Effector memory CD4-positive, alpha-beta T cell (primary cell): ENCODE measurements at regions not wholly inside any gene's neighbourhood (a gene's known extent, or its start where the extent isn't known, plus 50 kb on each side); places are given as distances from the start of the nearest gene placed in this dataset.

Experiments used
- DNase-seq, 3 donors: peaks; one replicate each; pipeline ENCODE4 v3.0.0-alpha.2; 2020
- H3K27ac ChIP-seq: 2 replicates; pipeline ENCODE4 v1.7.0; 2013; ENCODE audit warnings: mild to moderate bottlenecking, low read length, moderate library complexity; ENCODE audit not compliant: insufficient read depth, poor library complexity, severe bottlenecking
- H3K27me3 ChIP-seq: replicated peaks from 2 replicates; pipeline ENCODE4 v1.7.0; 2013; ENCODE audit warnings: mild to moderate bottlenecking, low read length; ENCODE audit not compliant: insufficient read depth, control insufficient read depth, poor library complexity, severe bottlenecking
- H3K36me3 ChIP-seq: 2 replicates; pipeline ENCODE4 v1.7.0; 2013; ENCODE audit warnings: mild to moderate bottlenecking, low read length, moderate library complexity; ENCODE audit not compliant: control insufficient read depth, insufficient read depth
- H3K4me1 ChIP-seq: 2 replicates; pipeline ENCODE4 v1.7.0; 2013; ENCODE audit warnings: low read length, mild to moderate bottlenecking; ENCODE audit not compliant: control insufficient read depth, insufficient read depth, poor library complexity, severe bottlenecking
- H3K4me3 ChIP-seq: 2 replicates; pipeline ENCODE4 v1.7.0; 2013; ENCODE audit warnings: low read length, low read depth, mild to moderate bottlenecking; ENCODE audit not compliant: insufficient read depth, poor library complexity, severe bottlenecking
- H3K9me3 ChIP-seq: 2 replicates; pipeline ENCODE4 v1.7.0; 2013; ENCODE audit warnings: mild to moderate bottlenecking, low read length, moderate library complexity; ENCODE audit not compliant: control insufficient read depth

- Histone ChIP-seq H3K36me3 (no peaks in the 10 kb centered on the region), H3K27me3 (no peaks in the 10 kb centered on the region), H3K4me3 (no peak overlapping the region), H3K9me3 (no peaks in the 10 kb centered on the region), H3K4me1 (no peaks in the 10 kb centered on the region), H3K27ac (no peak overlapping the region)
- no peak for DNase-seq
These were observed 198.9 kb upstream of the ASIC2 start for GRCh38 chr17:33491871-33492481.

- Histone ChIP-seq H3K27ac (no peak overlapping the region), H3K27me3 (no peaks in the 10 kb centered on the region), H3K36me3 (no peaks in the 10 kb centered on the region), H3K4me3 (no peak overlapping the region), H3K9me3 (no peaks in the 10 kb centered on the region), H3K4me1 (no peaks in the 10 kb centered on the region)
- DNase-seq: no peak
These were observed 199.7 kb upstream of the ASIC2 start for GRCh38 chr17:33492731-33493265.

DNA sequence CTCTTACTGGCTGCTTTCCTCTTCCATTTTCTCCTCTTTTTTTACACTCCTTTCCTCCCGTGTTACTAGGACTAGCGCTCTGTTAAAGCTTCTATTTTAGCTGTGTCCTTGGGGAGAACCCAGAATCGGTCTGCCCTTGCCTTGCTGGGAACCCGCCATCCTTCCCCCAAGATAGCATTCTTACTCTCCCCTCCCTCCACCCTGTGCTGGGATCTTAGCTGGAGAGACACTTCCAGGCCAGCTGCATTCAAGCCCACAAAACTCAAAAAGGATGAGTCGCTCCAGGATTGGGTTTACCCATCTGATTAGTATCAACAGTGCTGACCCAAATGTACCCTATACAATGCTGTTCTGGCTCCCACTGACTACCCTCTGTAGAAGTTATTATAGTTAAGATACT is 200.5 kb upstream of the ASIC2 start:
- Histone ChIP-seq H3K4me3 (no peak overlapping the region), H3K27ac (no peak overlapping the region), H3K4me1 (no peaks in the 10 kb centered on the region), H3K27me3 (no peaks in the 10 kb centered on the region), H3K9me3 (no peaks in the 10 kb centered on the region), H3K36me3 (no peaks in the 10 kb centered on the region)
- DNase-seq: no peak

GRCh38 chr17:33494151-33494550 is 201.1 kb upstream of the ASIC2 start:
- Histone ChIP-seq H3K27ac (no peak overlapping the region), H3K9me3 (no peaks in the 10 kb centered on the region)
- no peak for DNase-seq

DNA sequence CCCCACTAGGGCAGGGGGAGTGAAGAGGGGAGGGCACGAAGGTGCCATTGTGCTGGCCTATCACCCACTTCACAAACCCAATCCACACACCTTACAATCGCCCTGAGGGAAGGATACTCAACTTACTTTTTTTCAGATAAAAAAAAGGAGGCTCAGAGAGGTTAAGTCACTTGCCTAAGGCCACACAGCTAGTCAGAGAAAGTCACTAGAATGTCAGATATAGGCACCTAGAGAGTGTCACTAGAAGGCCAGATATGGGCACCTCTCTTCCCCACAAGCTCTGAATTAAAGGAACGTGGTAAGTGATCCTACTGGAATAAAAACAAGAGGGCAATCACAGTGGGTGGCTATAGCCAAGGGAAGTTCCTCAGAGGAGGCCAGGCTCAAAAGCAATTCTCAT is 204.5 kb upstream of the ASIC2 start:
- Histone ChIP-seq H3K4me3 (no peak overlapping the region), H3K9me3 (no peaks in the 10 kb centered on the region), H3K36me3 (no peaks in the 10 kb centered on the region), H3K27ac (no peak overlapping the region), H3K27me3 (no peaks in the 10 kb centered on the region), H3K4me1 (no peaks in the 10 kb centered on the region)
- DNase-seq: no peak

More at GRCh38 chr17:33494151-33494550, 201.1 kb upstream of the ASIC2 start:
- no peak overlapping the region for H3K4me3 ChIP-seq
- no peaks in the 10 kb centered on the region for H3K27me3 ChIP-seq
- no peaks in the 10 kb centered on the region for H3K36me3 ChIP-seq
- H3K4me1 ChIP-seq: no peaks in the 10 kb centered on the region

- no peak overlapping the region for H3K27ac ChIP-seq
- DNase-seq: no peak
- no peaks in the 10 kb centered on the region for H3K36me3 ChIP-seq
- no peaks in the 10 kb centered on the region for H3K4me1 ChIP-seq
- no peak overlapping the region for H3K4me3 ChIP-seq
- H3K27me3 ChIP-seq: no peaks in the 10 kb centered on the region
- H3K9me3 ChIP-seq: no peaks in the 10 kb centered on the region
These were observed 205.0 kb upstream of the ASIC2 start for GRCh38 chr17:33498069-33498468.

GRCh38 chr17:33499040-33499439 is 205.9 kb upstream of the ASIC2 start:
- no peak for DNase-seq
- Histone ChIP-seq H3K4me3 (no peak overlapping the region), H3K4me1 (no peaks in the 10 kb centered on the region), H3K9me3 (no peaks in the 10 kb centered on the region), H3K27ac (no peak overlapping the region), H3K36me3 (no peaks in the 10 kb centered on the region), H3K27me3 (no peaks in the 10 kb centered on the region)

- Histone ChIP-seq H3K36me3 (no peaks in the 10 kb centered on the region), H3K27me3 (no peaks in the 10 kb centered on the region), H3K27ac (no peak overlapping the region), H3K4me1 (no peaks in the 10 kb centered on the region), H3K9me3 (no peaks in the 10 kb centered on the region), H3K4me3 (no peak overlapping the region)
- no peak for DNase-seq
These were observed 207.1 kb upstream of the ASIC2 start for GRCh38 chr17:33500151-33500550.

- Histone ChIP-seq H3K27me3 (no peaks in the 10 kb centered on the region), H3K27ac (no peak overlapping the region), H3K36me3 (no peaks in the 10 kb centered on the region), H3K4me1 (no peaks in the 10 kb centered on the region), H3K9me3 (no peaks in the 10 kb centered on the region), H3K4me3 (no peak overlapping the region)
- DNase-seq: no peak
These were observed 208.1 kb upstream of the ASIC2 start for GRCh38 chr17:33501185-33501584.

- Histone ChIP-seq H3K36me3 (no peaks in the 10 kb centered on the region), H3K4me3 (no peak overlapping the region), H3K27ac (no peak overlapping the region), H3K27me3 (no peaks in the 10 kb centered on the region), H3K9me3 (no peaks in the 10 kb centered on the region), H3K4me1 (no peaks in the 10 kb centered on the region)
- no peak for DNase-seq
These were observed 211.5 kb upstream of the ASIC2 start for GRCh38 chr17:33504571-33504970.
